NCI-H146 treated with DMSO at 0.1 percent for 48 hours (cell line): ENCODE measurements at regions not wholly inside any gene's neighbourhood (a gene's known extent, or its start where the extent isn't known, plus 50 kb on each side); places are given as distances from the start of the nearest gene placed in this dataset.
"Not testable (repeated sequence)": the region's sequence is repeated elsewhere in the genome, so short reads cannot be mapped to it uniquely, and the experiment has no call there.

Source experiments
- DNase-seq: peaks from one replicate; lab custom pipeline; 2025; ENCODE audit not compliant: unreplicated experiment; lab: John Stamatoyannopoulos, UW

- DNase-seq: no peak
Measured at GRCh38 chr20:22732751-22733150, 148.4 kb upstream of the FOXA2 start.

GRCh38 chr20:22734946-22735647 is 150.7 kb upstream of the FOXA2 start:
- DNase-seq: not testable (repeated sequence)

GRCh38 chr20:22740829-22741228 is 156.5 kb upstream of the FOXA2 start:
- no peak for DNase-seq

- no peak for DNase-seq
Measured at GRCh38 chr20:22744341-22745193, 160.2 kb upstream of the FOXA2 start.

- no peak for DNase-seq
Measured at GRCh38 chr20:22745194-22745500, 160.8 kb upstream of the FOXA2 start.

- DNase-seq: no peak
Measured at GRCh38 chr20:22746957-22747356, 162.6 kb upstream of the FOXA2 start.

- no peak for DNase-seq
Measured at GRCh38 chr20:22752324-22752723, 168.0 kb upstream of the FOXA2 start.

DNA sequence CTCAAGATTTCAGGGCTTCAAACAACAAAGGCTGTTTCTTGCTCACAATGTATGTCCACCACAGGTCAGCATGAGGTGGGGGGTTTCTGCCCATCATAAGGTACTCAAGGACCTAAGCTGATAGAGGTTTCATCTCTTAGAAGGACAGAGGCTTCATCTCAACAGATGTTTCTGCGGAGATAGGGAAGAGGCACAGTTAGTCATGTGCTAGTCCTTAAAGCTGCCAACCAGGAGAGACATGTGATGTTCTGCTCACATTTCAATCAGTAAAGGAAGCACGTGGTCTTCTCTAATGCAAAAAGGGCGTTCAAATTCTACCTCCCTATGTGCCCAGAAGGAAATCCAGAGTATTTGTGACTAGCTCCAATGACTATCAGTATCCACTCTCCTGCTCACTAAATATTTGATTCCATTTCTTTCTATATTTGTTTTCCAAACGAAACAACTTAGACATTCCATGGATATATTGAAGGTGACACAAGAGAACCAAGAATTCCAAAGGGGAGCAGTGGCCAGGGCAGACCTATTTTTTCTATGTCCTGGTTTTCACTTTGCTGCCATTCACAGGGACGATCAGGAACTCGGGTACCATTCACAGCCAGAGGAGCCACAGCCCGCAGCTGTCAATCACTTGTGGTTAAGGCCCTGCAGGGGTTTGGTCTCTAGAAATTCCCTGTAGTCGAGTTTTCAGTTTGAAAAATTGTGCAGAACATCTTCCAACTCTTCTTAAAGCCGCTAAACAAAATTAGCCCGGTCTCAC is 173.2 kb upstream of the FOXA2 start:
- DNase-seq: no peak

- no peak for DNase-seq
Measured at GRCh38 chr20:22758815-22759214, 174.4 kb upstream of the FOXA2 start.

GRCh38 chr20:22762576-22763256 is 178.3 kb upstream of the FOXA2 start:
- no peak for DNase-seq

- DNase-seq: no peak
Measured at GRCh38 chr20:22763257-22763906, 179.0 kb upstream of the FOXA2 start.

DNA sequence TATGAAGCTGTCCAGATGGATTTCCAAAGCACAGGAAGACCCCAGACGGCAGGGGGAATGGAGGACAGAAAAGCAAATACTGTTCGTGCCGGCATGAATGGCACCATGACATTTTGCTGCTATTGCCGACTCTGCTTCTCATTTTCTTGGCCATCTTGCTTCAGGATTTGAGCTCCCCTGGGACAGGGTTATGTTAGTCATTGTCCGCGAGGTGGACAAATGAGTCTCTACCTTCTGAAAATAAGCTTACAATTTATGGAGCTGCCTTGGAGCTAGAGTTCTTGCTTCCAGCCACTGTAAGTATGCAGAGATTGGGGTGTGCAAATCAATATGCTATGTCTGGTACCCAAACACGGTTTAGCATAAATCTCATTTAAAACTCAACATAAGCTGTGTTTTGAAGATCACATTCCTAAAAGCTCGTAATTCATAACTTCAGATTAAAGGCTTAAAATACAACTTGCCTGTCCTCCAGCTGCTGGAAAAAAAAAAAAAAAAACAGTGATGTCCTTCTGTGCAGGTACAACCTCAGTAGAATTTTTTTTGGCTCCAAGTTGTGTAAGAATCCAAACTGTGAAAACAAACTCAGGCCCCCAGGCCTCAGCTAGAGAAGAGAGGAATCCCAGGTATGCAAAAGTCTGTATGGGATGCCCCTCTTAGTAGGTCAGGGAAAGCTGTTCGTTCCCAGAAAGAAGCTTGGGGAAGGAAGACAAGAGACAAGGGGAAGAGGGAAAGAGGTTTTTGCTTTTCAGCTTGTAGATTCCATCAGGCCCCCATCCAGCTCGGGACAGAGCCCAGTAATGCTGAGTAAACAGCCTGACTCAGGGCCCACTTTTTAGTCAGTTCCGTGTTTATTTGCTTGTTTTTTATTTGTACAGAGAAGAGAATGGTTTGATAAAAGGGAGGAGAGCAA is 184.2 kb upstream of the FOXA2 start:
- DNase-seq: no peak

DNA sequence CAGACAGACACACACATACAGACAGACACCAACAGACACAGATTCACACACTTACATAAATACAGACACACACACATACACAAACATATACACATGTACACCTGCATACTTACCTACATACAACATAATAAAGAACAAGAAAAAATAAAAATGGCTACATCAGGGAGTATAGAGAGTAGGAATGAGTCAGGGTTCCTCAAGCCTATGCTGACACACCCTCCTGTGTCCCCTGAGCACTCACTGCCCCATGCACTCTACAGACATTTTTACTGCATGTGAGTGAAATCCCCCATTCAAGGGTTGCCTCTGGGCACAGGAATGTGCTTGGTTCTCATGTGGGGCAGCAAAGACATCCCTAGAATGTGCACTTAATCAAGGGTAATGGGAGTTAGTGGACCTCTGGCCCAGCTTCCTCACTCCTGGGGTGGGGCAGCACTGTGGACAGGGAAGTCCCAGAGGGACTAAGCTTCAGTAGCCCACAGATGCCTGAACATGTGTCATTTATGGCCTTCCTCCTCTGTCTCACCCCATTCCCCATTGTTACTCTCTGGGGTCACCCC is 185.9 kb upstream of the FOXA2 start:
- DNase-seq: no peak

GRCh38 chr20:22771706-22772105 is 187.3 kb upstream of the FOXA2 start:
- DNase-seq: no peak

- no peak for DNase-seq
Measured at GRCh38 chr20:22773344-22773743, 189.0 kb upstream of the FOXA2 start.

- DNase-seq: no peak
Measured at GRCh38 chr20:22775256-22775655, 190.9 kb upstream of the FOXA2 start.

DNA sequence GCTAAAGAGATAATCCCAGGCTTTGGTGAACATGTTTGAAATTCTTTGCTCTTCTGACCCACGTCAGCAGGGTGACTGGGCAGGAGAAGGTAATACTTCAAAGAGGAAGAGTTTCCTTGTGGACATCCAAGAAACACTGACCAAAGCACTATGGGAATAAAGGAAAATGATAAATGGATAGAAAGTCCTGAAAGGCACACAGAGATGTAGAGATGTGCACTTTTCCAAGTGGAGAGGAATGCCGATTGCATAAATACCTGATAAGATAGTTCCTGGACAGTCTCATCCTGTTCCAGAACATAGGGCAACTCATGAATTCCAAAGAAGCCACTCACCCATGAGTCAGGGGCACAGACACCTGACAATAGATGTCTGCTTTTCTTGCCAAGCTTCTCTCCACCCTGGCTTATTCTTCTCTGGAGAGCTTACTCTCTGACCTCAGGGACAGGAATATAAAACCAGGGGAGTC is 191.3 kb upstream of the FOXA2 start:
- no peak for DNase-seq

DNA sequence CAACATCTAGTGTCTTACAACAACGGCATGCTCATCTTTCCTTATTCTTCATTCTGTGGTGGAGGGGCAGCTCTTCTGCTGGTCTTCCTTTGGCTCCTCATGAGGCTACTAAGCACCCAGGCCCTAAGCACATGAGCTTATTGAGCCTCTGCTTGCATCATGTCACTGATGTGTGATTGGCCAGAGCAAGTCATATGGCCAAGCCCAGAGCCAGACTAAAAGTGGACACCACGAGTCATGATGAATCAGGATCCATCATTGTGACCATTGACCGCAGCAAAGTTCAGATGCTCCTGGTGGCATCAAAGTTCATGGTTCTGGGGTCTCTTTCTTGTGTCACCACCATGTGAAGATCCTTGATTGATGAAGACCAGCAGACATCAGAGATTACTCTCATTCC is 192.0 kb upstream of the FOXA2 start:
- no peak for DNase-seq

GRCh38 chr20:22779878-22780277 is 195.5 kb upstream of the FOXA2 start:
- DNase-seq: no peak
